HepG2 (cell line): ENCODE measurements at regions not wholly inside any gene's neighbourhood (a gene's known extent, or its start where the extent isn't known, plus 50 kb on each side); places are given as distances from the start of the nearest gene placed in this dataset.

Source experiments
- ATAC-seq: fragments of 200-7000 bp; cut with Tn5 transposase; 3 replicates; pipeline ENCODE4 v1.9.1; 2020; ENCODE audit warnings: mild to moderate bottlenecking, moderate library complexity
- BruUV-seq: library from RNA; stranded (reverse); fragments of 400-500 nt; replicated peaks from 2 replicates; lab custom pipeline; 2021; lab: Mats Ljungman, UMichigan
- CTCF ChIA-PET: fragments of 300-600 bp; formaldehyde crosslinking; extraction: SDS; loops from one replicate; lab custom pipeline; 2021; ENCODE audit warnings: low total read pairs, inconsistent platforms, low intra/inter-chr PET ratio; lab: Yijun Ruan, JAX
- POLR2A ChIA-PET: fragments of 350-600 bp; sonication (Branson Sonifier 250); formaldehyde crosslinking; loops from one replicate; lab custom pipeline; 2020; ENCODE audit warnings: antibody characterized with exemption, inconsistent platforms; lab: Yijun Ruan, JAX
- DNase-seq: peaks from one replicate; pipeline ENCODE4 v3.0.0-alpha.2; 2015; ENCODE audit warnings: low spot score
- FAIRE-seq: peaks from 3 replicates; lab custom pipeline; 2011; peaks lifted over from hg19 to GRCh38; lab: Jason Lieb, UNC
- H2AFZ ChIP-seq: one replicate; pipeline ENCODE4 v1.6.1; 2011; ENCODE audit warnings: low read length, inconsistent platforms
- H3K27ac ChIP-seq: fragments of 300-600 bp; 3 replicates; pipeline ENCODE4 v1.8.0; 2011; ENCODE audit warnings: mixed run types, mild to moderate bottlenecking, mixed read lengths, low read length, inconsistent platforms; ENCODE audit not compliant: insufficient read depth; ENCODE audit errors: extremely low read length
- H3K27me3 ChIP-seq, 2 experiments: fragments of 200-600 bp in 1 of 2; 2 replicates in 1 of 2; 3 replicates in 1 of 2; pipeline versions ENCODE4 v1.6.0 to v1.8.0; 2011; ENCODE audit warnings: low read length in 2 of 2, mild to moderate bottlenecking in 2 of 2, moderate library complexity in 2 of 2, inconsistent platforms in 1 of 2; ENCODE audit not compliant: insufficient read depth in 2 of 2, control insufficient read depth in 1 of 2
- H3K36me3 ChIP-seq, 2 experiments: fragments of 200-600 bp in 1 of 2; replicated peaks in 1 of 2; 2 replicates in 1 of 2; 3 replicates in 1 of 2; pipeline versions ENCODE4 v1.5.1 to v1.8.0; 2011; ENCODE audit warnings: low read length in 2 of 2, inconsistent platforms in 1 of 2; ENCODE audit not compliant: insufficient read depth in 2 of 2, control insufficient read depth in 1 of 2
- H3K4me1 ChIP-seq: 2 replicates; pipeline ENCODE4 v1.5.1; 2012; ENCODE audit warnings: low read length, inconsistent platforms; ENCODE audit not compliant: insufficient read depth
- H3K4me2 ChIP-seq: 2 replicates; pipeline ENCODE4 v1.6.0; 2011; ENCODE audit warnings: low read depth, low read length, inconsistent platforms
- H3K4me3 ChIP-seq, 3 experiments: fragments of 200-600 bp in 1 of 3; sonication (generic), shearing (Covaris generic) in 1 of 3; replicated peaks in 1 of 3; 2 replicates each; pipeline ENCODE4 v1.5.1; 2011 to 2016; ENCODE audit warnings: low read length in 3 of 3, inconsistent platforms in 2 of 3, low read depth in 2 of 3, mild to moderate bottlenecking in 2 of 3, control low read depth in 1 of 3, mixed read lengths in 1 of 3; ENCODE audit not compliant: insufficient read depth in 1 of 3
- H3K79me2 ChIP-seq: one replicate; pipeline ENCODE4 v1.6.1; 2011; ENCODE audit warnings: low read length, inconsistent platforms; ENCODE audit not compliant: insufficient read depth
- H3K9ac ChIP-seq: 2 replicates; pipeline ENCODE4 v1.6.0; 2011; ENCODE audit warnings: mild to moderate bottlenecking, low read depth, low read length, inconsistent platforms; ENCODE audit not compliant: insufficient read depth
- H3K9me3 ChIP-seq: 2 replicates; pipeline ENCODE4 v1.5.1; 2012; ENCODE audit warnings: mild to moderate bottlenecking, low read length
- H4K20me1 ChIP-seq: 2 replicates; pipeline ENCODE4 v1.6.0; 2011; ENCODE audit warnings: inconsistent platforms, mild to moderate bottlenecking, low read length, moderate library complexity; ENCODE audit not compliant: insufficient read depth
- HOXA9 ChIP-seq: sonication (generic); formaldehyde crosslinking; IDR thresholded peaks from 2 replicates; pipeline ENCODE4 v1.8.1; 2022; ENCODE audit warnings: missing genetic modification reagents, mild to moderate bottlenecking, moderate library complexity, borderline replicate concordance
- KDM2A ChIP-seq: sonication (generic); formaldehyde crosslinking; IDR thresholded peaks from 2 replicates; pipeline ENCODE4 v1.4.0; 2020; ENCODE audit warnings: low read depth, missing genetic modification reagents, borderline replicate concordance
- MAFF ChIP-seq: IDR thresholded peaks from 2 replicates; pipeline ENCODE4 v1.6.1; 2011; ENCODE audit warnings: low read depth, low read length, improper control_type of control experiment
- MAFK ChIP-seq, 2 experiments: IDR thresholded peaks in 1 of 2; conservative IDR thresholded peaks in 1 of 2; 2 replicates each; pipeline ENCODE4 v1.6.1; 2011; ENCODE audit warnings: improper control_type of control experiment in 2 of 2, low read length in 2 of 2
- TCF7L2 ChIP-seq: IDR thresholded peaks from 2 replicates; pipeline ENCODE4 v1.6.1; 2011; ENCODE audit warnings: mild to moderate bottlenecking, low read depth, low read length, moderate library complexity
- ZNF432 ChIP-seq: sonication (generic); formaldehyde crosslinking; IDR thresholded peaks from 2 replicates; pipeline ENCODE4 v1.5.0; 2020; ENCODE audit warnings: missing genetic modification reagents, mild to moderate bottlenecking, borderline replicate concordance
- ZNF569 ChIP-seq: sonication (generic); formaldehyde crosslinking; IDR thresholded peaks from 2 replicates; pipeline ENCODE4 v1.5.0; 2020; ENCODE audit warnings: mild to moderate bottlenecking, missing genetic modification reagents, moderate library complexity, borderline replicate concordance
- ZNF775 ChIP-seq: sonication (generic); formaldehyde crosslinking; IDR thresholded peaks from 2 replicates; pipeline ENCODE4 v1.4.0; 2020; ENCODE audit warnings: missing genetic modification reagents, mild to moderate bottlenecking, moderate library complexity, borderline replicate concordance
- ZSCAN5A ChIP-seq: sonication (generic); formaldehyde crosslinking; IDR thresholded peaks from 2 replicates; pipeline ENCODE4 v1.8.0; 2022; ENCODE audit warnings: mild to moderate bottlenecking, missing genetic modification reagents, borderline replicate concordance
- WGBS: methylation state at CpG from one replicate; pipeline ENCODE4 v1.1.6; 2017; ENCODE audit warnings: low lambda C conversion rate; 5-methylcytosine and 5-hydroxymethylcytosine counted together
- in situ Hi-C: cut with HindIII; loops from 2 replicates; pipeline ENCODE4 v1.10.0; 2017; ENCODE audit warnings: low pct_unique_long_range_greater_than_20kb; ENCODE audit not compliant: extremely low pct_ligation_motif_present
- intact Hi-C: fragments of 100-400 bp; cut with micrococcal nuclease; formaldehyde crosslinking; loops from one replicate; pipeline ENCODE4 v1.10.0; 2022; ENCODE audit not compliant: unreplicated experiment

GRCh38 chr5:91707521-91707841 is 324.4 kb upstream of the ARRDC3 start (continued):
- TF ChIP-seq ZNF775 (no peak), HOXA9 (CRISPR knock-in tag) (no peak), ZSCAN5A (no peak), TCF7L2 (no peak), ZNF432 (CRISPR knock-in tag) (no peak)

- intact Hi-C loops = no loop called here
- ATAC-seq (no peak), DNase-seq (no peak)
- TF ChIP-seq MAFK (conservative IDR thresholded peaks at IDR 0.05 in 1 of 2, IDR thresholded peaks at IDR 0.05 in 1 of 2; ENCODE audit: low read length in 2 of 2) (peak; percentile 64 to 82), KDM2A (CRISPR knock-in tag) (no peak), ZNF569 (CRISPR knock-in tag) (no peak), MAFF (peak; percentile 71)
- TF ChIP-seq, all 625 proteins: peak for 2
- Histone ChIP-seq H2AFZ (no peak overlapping the region), H3K79me2 (no peaks in the 10 kb centered on the region), H3K4me1 (no peaks in the 10 kb centered on the region), H3K27me3 (no peaks in the 10 kb centered on the region), H3K9me3 (no peaks in the 10 kb centered on the region), H3K36me3 (no peaks in the 10 kb centered on the region), H3K27ac (no peak overlapping the region), H3K4me3 (no peak overlapping the region), H3K9ac (no peak overlapping the region), H3K4me2 (no peak overlapping the region), H4K20me1 (no peaks in the 10 kb centered on the region)
- WGBS = 0% methylated on average over 1 of the region's 1 CpG
- ChIA-PET CTCF (no interaction called here), POLR2A (no interaction called here)
- FAIRE-seq = no peak
- BruUV-seq = no TSS peak
- in situ Hi-C loops = no loop called here
These were observed 323.8 kb upstream of the ARRDC3 start for GRCh38 chr5:91706785-91707520.
